ENCODE measurements at regions not wholly inside any gene's neighbourhood (a gene's known extent, or its start where the extent isn't known, plus 50 kb on each side); places are given as distances from the start of the nearest gene placed in this dataset.
"Not testable (repeated sequence)": the region's sequence is repeated elsewhere in the genome, so short reads cannot be mapped to it uniquely, and the experiment has no call there.

DNA sequence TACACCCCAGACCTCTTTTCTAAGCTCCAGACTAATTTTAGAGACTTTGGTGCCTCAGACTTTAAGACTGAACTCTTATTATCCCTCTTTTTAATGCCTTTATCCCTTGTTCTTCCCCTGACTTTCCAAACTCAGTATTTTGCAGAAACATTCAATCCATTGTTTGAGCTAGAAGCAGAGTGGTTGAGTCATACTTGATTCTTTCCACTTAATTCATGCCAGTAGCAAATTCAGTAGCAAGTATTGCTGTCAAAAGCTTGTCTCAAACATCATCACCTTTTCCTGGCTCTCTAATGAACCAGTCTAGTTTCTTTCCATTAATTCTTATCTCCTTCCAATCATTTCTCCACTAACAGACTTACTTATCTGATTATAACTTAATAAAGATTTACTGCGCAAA is 699.7 kb upstream of the ZNF804A start:
- H3K4me3 ChIP-seq: no peak overlapping the region
- in situ Hi-C loops (cut with MboI): no loop called here
- TF ChIP-seq EZH2 (IDR thresholded peaks at IDR 0.05; ENCODE audit: insufficient read depth, poor library complexity, severe bottlenecking) (no peak), EZH2phosphoT487 (IDR thresholded peaks at IDR 0.05; ENCODE audit: insufficient read depth, low read depth) (no peak)
- H3K4me1 ChIP-seq (ENCODE audit: insufficient read depth): no peaks in the 10 kb centered on the region
- no peak overlapping the region for H3K4me2 ChIP-seq (ENCODE audit: unreplicated experiment)
- H3K27ac ChIP-seq: no peak overlapping the region
- 26 to 48% methylated on average over 1 of the region's 1 CpG for WGBS, 2 experiments (ENCODE audit: low coverage in 1 of 2, low lambda C conversion rate in 2 of 2, missing lambda C conversion rate in 2 of 2)
- no peak for DNase-seq
- H3K36me3 ChIP-seq (ENCODE audit: low read depth): no peaks in the 10 kb centered on the region
- H3K27me3 ChIP-seq (replicated peaks; ENCODE audit: insufficient read depth): no peaks in the 10 kb centered on the region
- H4K20me1 ChIP-seq (ENCODE audit: insufficient read depth): no peaks in the 10 kb centered on the region
- no peaks in the 10 kb centered on the region for H3K9me3 ChIP-seq (ENCODE audit: low read depth)
- H3K9ac ChIP-seq: no peak overlapping the region
- no peaks in the 10 kb centered on the region for H3K9me2 ChIP-seq (ENCODE audit: insufficient read depth)
- no peaks in the 10 kb centered on the region for H3F3A ChIP-seq (ENCODE audit: insufficient read depth)
- H3K79me2 ChIP-seq (ENCODE audit: insufficient read depth): no peaks in the 10 kb centered on the region
- H2AFZ ChIP-seq: no peak overlapping the region

DNA sequence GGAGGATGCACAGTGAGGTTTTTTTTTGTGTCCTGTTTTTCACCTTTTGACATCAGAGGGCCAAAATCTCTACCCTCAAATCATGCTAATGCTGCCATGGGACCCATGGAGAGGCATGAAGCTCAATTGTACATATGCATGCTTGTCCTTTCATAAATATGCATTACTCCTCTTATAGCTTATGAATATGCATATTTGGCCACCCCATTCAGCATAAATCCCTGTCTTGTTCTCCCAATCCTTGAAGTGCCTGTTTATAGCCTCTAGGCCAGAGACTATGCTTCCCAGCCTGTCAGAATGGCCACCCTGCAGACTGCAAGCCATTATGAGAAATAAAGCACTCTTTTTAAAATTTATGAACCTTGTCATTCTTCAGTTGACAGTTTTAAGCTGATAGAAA is 696.4 kb upstream of the ZNF804A start:
- Histone ChIP-seq H3K9ac (no peak overlapping the region), H3K27ac (no peak overlapping the region), H3K4me2 (ENCODE audit: unreplicated experiment) (no peak overlapping the region), H4K20me1 (ENCODE audit: insufficient read depth) (no peaks in the 10 kb centered on the region), H3K36me3 (ENCODE audit: low read depth) (no peaks in the 10 kb centered on the region), H3K4me3 (no peak overlapping the region), H3K79me2 (ENCODE audit: insufficient read depth) (no peaks in the 10 kb centered on the region), H3K9me2 (ENCODE audit: insufficient read depth) (no peaks in the 10 kb centered on the region), H2AFZ (no peak overlapping the region), H3K27me3 (replicated peaks; ENCODE audit: insufficient read depth) (no peaks in the 10 kb centered on the region), H3K9me3 (ENCODE audit: low read depth) (no peaks in the 10 kb centered on the region), H3K4me1 (ENCODE audit: insufficient read depth) (no peaks in the 10 kb centered on the region), H3F3A (ENCODE audit: insufficient read depth) (no peaks in the 10 kb centered on the region)
- no peak for DNase-seq
- in situ Hi-C loops (cut with MboI): no loop called here
- TF ChIP-seq EZH2 (IDR thresholded peaks at IDR 0.05; ENCODE audit: insufficient read depth, poor library complexity, severe bottlenecking) (no peak), EZH2phosphoT487 (IDR thresholded peaks at IDR 0.05; ENCODE audit: insufficient read depth, low read depth) (no peak)

DNA sequence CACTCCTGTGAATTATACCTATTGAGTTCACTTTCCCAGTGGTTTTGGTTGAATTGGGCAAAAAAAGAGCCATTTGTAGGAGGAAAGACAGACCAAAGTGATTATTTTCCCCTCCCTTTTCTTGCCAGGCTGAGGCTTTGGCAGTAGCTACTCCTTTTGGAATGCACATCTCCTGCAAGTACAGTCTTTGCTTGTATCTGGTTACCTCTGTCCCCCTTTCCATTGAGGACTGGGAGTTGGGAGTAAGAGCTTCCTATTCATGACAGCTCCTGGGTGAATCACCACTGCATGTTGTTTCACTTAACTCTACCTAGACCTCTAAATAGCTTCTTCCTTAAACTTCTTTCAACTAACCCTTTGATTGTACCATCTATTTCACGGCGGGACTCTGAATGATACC is 695.3 kb upstream of the ZNF804A start:
- Histone ChIP-seq H2AFZ (no peak overlapping the region), H3K4me1 (ENCODE audit: insufficient read depth) (no peaks in the 10 kb centered on the region), H3K9me3 (ENCODE audit: low read depth) (no peaks in the 10 kb centered on the region), H3K4me3 (no peak overlapping the region), H3K79me2 (ENCODE audit: insufficient read depth) (no peaks in the 10 kb centered on the region), H3K27ac (no peak overlapping the region), H3K9me2 (ENCODE audit: insufficient read depth) (no peaks in the 10 kb centered on the region), H3K36me3 (ENCODE audit: low read depth) (no peaks in the 10 kb centered on the region), H3K9ac (no peak overlapping the region), H3F3A (ENCODE audit: insufficient read depth) (no peaks in the 10 kb centered on the region), H3K27me3 (replicated peaks; ENCODE audit: insufficient read depth) (no peaks in the 10 kb centered on the region), H3K4me2 (ENCODE audit: unreplicated experiment) (no peak overlapping the region), H4K20me1 (ENCODE audit: insufficient read depth) (no peaks in the 10 kb centered on the region)
- WGBS, 2 experiments (ENCODE audit: low coverage in 1 of 2, low lambda C conversion rate in 2 of 2, missing lambda C conversion rate in 2 of 2): 52 to 71% methylated on average over 2 of the region's 2 CpGs
- no peak for DNase-seq
- TF ChIP-seq EZH2phosphoT487 (IDR thresholded peaks at IDR 0.05; ENCODE audit: insufficient read depth, low read depth): no peak
- in situ Hi-C loops (cut with MboI): no loop called here

DNA sequence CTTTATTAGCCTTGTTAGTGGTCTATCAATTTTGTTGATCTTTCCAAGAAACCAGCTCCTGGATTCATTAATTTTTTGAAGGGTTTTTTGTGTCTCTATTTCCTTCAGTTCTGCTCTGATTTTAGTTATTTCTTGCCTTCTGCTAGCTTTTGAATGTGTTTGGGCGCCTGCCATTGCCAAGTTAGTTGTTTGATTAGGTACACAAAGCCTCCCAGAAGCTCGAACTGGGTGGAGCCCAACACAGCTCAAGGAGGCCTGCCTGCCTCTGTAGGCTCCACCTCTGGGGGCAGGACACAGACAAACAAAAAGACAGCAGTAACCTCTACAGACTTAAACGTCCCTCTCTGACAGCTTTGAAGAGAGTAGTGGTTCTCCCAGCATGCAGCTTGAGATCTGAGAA is 682.3 kb upstream of the ZNF804A start:
- H3K9ac ChIP-seq; H3K9me2 ChIP-seq (ENCODE audit: insufficient read depth); H3K4me1 ChIP-seq (ENCODE audit: insufficient read depth); H3K79me2 ChIP-seq (ENCODE audit: insufficient read depth); DNase-seq; H3K4me3 ChIP-seq; H3K4me2 ChIP-seq (ENCODE audit: unreplicated experiment); H3K27me3 ChIP-seq (replicated peaks; ENCODE audit: insufficient read depth); H3F3A ChIP-seq (ENCODE audit: insufficient read depth); H4K20me1 ChIP-seq (ENCODE audit: insufficient read depth); H2AFZ ChIP-seq; H3K27ac ChIP-seq; in situ Hi-C loops (cut with MboI); H3K9me3 ChIP-seq (ENCODE audit: low read depth); H3K36me3 ChIP-seq (ENCODE audit: low read depth): not testable (repeated sequence)
- WGBS, 2 experiments (ENCODE audit: low coverage in 1 of 2, low lambda C conversion rate in 2 of 2, missing lambda C conversion rate in 2 of 2): 1 to 6% methylated on average over 3 of the region's 3 CpGs

DNA sequence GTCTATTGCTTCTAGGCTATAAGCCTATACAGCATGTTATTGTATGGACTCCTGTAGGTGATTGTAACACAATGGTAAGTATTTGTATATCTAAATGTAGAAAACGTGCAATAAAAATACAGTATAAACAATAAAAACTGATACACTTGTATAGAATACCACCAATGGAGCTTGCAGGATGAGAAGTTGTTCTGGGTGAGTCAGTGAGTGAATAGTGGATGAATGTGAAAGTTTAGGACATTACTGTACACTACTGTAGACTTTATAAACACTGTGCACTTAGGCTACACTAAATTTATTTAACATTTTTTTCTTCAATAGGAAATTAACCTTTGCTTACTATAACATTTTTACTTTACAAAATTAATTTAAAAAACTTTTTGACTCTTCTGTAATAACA is 679.2 kb upstream of the ZNF804A start:
- TF ChIP-seq EZH2phosphoT487 (IDR thresholded peaks at IDR 0.05; ENCODE audit: insufficient read depth, low read depth) (no peak), EZH2 (IDR thresholded peaks at IDR 0.05; ENCODE audit: insufficient read depth, poor library complexity, severe bottlenecking) (no peak)
- no peak overlapping the region for H3K27ac ChIP-seq
- H3K4me3 ChIP-seq: no peak overlapping the region
- H3F3A ChIP-seq (ENCODE audit: insufficient read depth): no peaks in the 10 kb centered on the region
- in situ Hi-C loops (cut with MboI): no loop called here
- no peak overlapping the region for H3K9ac ChIP-seq
- no peaks in the 10 kb centered on the region for H4K20me1 ChIP-seq (ENCODE audit: insufficient read depth)
- no peaks in the 10 kb centered on the region for H3K27me3 ChIP-seq (replicated peaks; ENCODE audit: insufficient read depth)
- H3K79me2 ChIP-seq (ENCODE audit: insufficient read depth): no peaks in the 10 kb centered on the region
- peaks cover 6% of the 10 kb centered on the region for H3K9me3 ChIP-seq (ENCODE audit: low read depth)
- no peaks in the 10 kb centered on the region for H3K9me2 ChIP-seq (ENCODE audit: insufficient read depth)
- H2AFZ ChIP-seq: no peak overlapping the region
- DNase-seq: no peak
- no peak overlapping the region for H3K4me2 ChIP-seq (ENCODE audit: unreplicated experiment)
- H3K36me3 ChIP-seq (ENCODE audit: low read depth): no peaks in the 10 kb centered on the region
- H3K4me1 ChIP-seq (ENCODE audit: insufficient read depth): no peaks in the 10 kb centered on the region
- 0 to 6% methylated on average over 1 of the region's 1 CpG for WGBS, 2 experiments (ENCODE audit: low coverage in 1 of 2, low lambda C conversion rate in 2 of 2, missing lambda C conversion rate in 2 of 2)

Measured in GM23248 (cell line).